ENCODE measurements at regions not wholly inside any gene's neighbourhood (a gene's known extent, or its start where the extent isn't known, plus 50 kb on each side); places are given as distances from the start of the nearest gene placed in this dataset.

GRCh38 chr18:39031647-39032046 lies 1466.0 kb upstream of the CELF4 start:
- Histone ChIP-seq H3K27me3 (ENCODE audit: insufficient read depth, low read length) (no peaks in the 10 kb centered on the region), H4K20me1 (ENCODE audit: insufficient read depth, low read length) (no peaks in the 10 kb centered on the region), H3K4me3 (ENCODE audit: insufficient read depth, low read depth, low read length) (no peak overlapping the region), H2AFZ (ENCODE audit: low read depth, low read length) (no peak overlapping the region), H3K9me3 (ENCODE audit: insufficient read depth, low read depth, low read length) (no peaks in the 10 kb centered on the region), H3K27ac (ENCODE audit: low read depth, low read length) (no peak overlapping the region), H3K4me1 (ENCODE audit: insufficient read depth, low read length) (no peaks in the 10 kb centered on the region), H3K4me2 (ENCODE audit: low read length) (no peak overlapping the region), H3K9ac (ENCODE audit: low read length) (no peak overlapping the region), H3K79me2 (ENCODE audit: insufficient read depth, low read length) (no peaks in the 10 kb centered on the region), H3K36me3 (ENCODE audit: insufficient read depth, low read length) (no peaks in the 10 kb centered on the region)
- H3K36me3 Mint-ChIP-seq (ENCODE audit: low read depth, unreplicated experiment), result no peaks in the 10 kb centered on the region
- no peak overlapping the region for H3K4me3 Mint-ChIP-seq (ENCODE audit: unreplicated experiment)
- no peaks in the 10 kb centered on the region for H3K4me1 Mint-ChIP-seq (ENCODE audit: low read depth, unreplicated experiment)
- DNase-seq (ENCODE audit: low read depth) (no peak), FAIRE-seq (no peak)
- no peak for TF ChIP-seq EZH2 (IDR thresholded peaks at IDR 0.05; ENCODE audit: insufficient read depth, low read length)
- TF ChIP-seq, protein P1, sequence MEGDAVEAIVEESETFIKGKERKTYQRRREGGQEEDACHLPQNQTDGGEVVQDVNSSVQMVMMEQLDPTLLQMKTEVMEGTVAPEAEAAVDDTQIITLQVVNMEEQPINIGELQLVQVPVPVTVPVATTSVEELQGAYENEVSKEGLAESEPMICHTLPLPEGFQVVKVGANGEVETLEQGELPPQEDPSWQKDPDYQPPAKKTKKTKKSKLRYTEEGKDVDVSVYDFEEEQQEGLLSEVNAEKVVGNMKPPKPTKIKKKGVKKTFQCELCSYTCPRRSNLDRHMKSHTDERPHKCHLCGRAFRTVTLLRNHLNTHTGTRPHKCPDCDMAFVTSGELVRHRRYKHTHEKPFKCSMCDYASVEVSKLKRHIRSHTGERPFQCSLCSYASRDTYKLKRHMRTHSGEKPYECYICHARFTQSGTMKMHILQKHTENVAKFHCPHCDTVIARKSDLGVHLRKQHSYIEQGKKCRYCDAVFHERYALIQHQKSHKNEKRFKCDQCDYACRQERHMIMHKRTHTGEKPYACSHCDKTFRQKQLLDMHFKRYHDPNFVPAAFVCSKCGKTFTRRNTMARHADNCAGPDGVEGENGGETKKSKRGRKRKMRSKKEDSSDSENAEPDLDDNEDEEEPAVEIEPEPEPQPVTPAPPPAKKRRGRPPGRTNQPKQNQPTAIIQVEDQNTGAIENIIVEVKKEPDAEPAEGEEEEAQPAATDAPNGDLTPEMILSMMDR (IDR thresholded peaks at IDR 0.05; ENCODE audit: insufficient read depth, low read depth, low read length), result no peak
- H3K27ac Mint-ChIP-seq (ENCODE audit: unreplicated experiment), result no peak overlapping the region
- H3K9me3 Mint-ChIP-seq (ENCODE audit: unreplicated experiment), result no peaks in the 10 kb centered on the region
- H3K27me3 Mint-ChIP-seq (ENCODE audit: low read depth, unreplicated experiment), result no peaks in the 10 kb centered on the region

DNA sequence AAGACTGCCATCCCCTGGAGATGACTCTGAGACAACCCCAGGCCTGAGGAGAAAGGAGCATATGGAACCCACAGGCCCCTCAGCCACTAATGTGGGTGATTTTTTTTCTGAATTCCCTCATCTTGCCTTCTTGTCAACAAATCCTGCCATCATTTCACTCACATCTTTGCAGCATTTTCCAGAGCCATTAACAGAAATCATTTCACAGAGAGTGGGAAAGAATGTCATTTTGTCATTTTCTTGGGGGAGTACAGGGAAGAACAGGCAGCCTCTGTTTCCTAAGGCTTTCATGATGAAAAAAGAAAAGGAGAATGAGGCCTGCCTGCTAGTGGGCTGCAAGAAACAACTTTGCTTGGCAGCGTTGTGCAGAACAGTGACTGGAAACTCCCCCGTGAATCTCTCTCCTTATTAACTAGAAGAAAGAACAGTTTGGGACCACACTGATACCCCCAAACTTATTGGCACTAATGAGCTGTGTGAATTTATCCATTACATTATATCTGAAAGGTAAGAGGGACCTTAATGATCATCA lies 1464.6 kb upstream of the CELF4 start:
- FAIRE-seq (no peak), DNase-seq (ENCODE audit: low read depth) (no peak)
- Mint-ChIP-seq H3K36me3 (ENCODE audit: low read depth, unreplicated experiment) (no peaks in the 10 kb centered on the region), H3K27me3 (ENCODE audit: low read depth, unreplicated experiment) (no peaks in the 10 kb centered on the region), H3K4me3 (ENCODE audit: unreplicated experiment) (no peak overlapping the region), H3K4me1 (ENCODE audit: low read depth, unreplicated experiment) (no peaks in the 10 kb centered on the region), H3K27ac (ENCODE audit: unreplicated experiment) (no peak overlapping the region), H3K9me3 (ENCODE audit: unreplicated experiment) (no peaks in the 10 kb centered on the region)
- no peak overlapping the region for H3K4me3 ChIP-seq (ENCODE audit: insufficient read depth, low read depth, low read length)
- H3K27ac ChIP-seq (ENCODE audit: low read depth, low read length), result no peak overlapping the region
- H3K4me2 ChIP-seq (ENCODE audit: low read length), result no peak overlapping the region
- no peaks in the 10 kb centered on the region for H3K79me2 ChIP-seq (ENCODE audit: insufficient read depth, low read length)
- H2AFZ ChIP-seq (ENCODE audit: low read depth, low read length), result no peak overlapping the region
- no peaks in the 10 kb centered on the region for H4K20me1 ChIP-seq (ENCODE audit: insufficient read depth, low read length)
- H3K4me1 ChIP-seq (ENCODE audit: insufficient read depth, low read length), result no peaks in the 10 kb centered on the region
- H3K36me3 ChIP-seq (ENCODE audit: insufficient read depth, low read length), result no peaks in the 10 kb centered on the region
- TF ChIP-seq EZH2 (IDR thresholded peaks at IDR 0.05; ENCODE audit: insufficient read depth, low read length), result no peak
- TF ChIP-seq, protein P1 (IDR thresholded peaks at IDR 0.05; ENCODE audit: insufficient read depth, low read depth, low read length), result no peak
- H3K9me3 ChIP-seq (ENCODE audit: insufficient read depth, low read depth, low read length), result no peaks in the 10 kb centered on the region
- H3K9ac ChIP-seq (ENCODE audit: low read length), result no peak overlapping the region
- H3K27me3 ChIP-seq (ENCODE audit: insufficient read depth, low read length), result no peaks in the 10 kb centered on the region

DNA sequence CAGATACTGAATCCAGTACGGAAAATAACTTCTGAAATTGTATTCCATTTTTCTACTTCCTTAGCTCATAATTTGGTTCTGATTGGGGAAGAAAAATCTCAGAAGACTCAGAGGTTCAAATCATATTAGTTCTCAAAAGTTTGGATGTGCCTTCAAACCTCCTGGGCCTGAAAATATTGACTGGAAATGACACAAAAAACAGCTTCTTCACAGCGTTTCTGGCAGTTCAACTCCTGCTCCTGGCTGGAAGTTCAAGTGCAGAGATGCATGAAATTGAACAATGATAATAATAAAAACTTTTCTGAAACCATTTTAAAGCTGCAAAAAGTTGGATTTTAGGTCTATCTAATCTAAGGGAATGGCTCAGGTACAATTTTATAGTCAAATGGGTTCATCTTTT lies 1459.9 kb upstream of the CELF4 start:
- H3K4me1 Mint-ChIP-seq (ENCODE audit: low read depth, unreplicated experiment), result no peaks in the 10 kb centered on the region
- DNase-seq (ENCODE audit: low read depth) (no peak), FAIRE-seq (no peak)
- Histone ChIP-seq H3K79me2 (ENCODE audit: insufficient read depth, low read length) (no peaks in the 10 kb centered on the region), H3K4me1 (ENCODE audit: insufficient read depth, low read length) (no peaks in the 10 kb centered on the region), H2AFZ (ENCODE audit: low read depth, low read length) (no peak overlapping the region), H3K36me3 (ENCODE audit: insufficient read depth, low read length) (no peaks in the 10 kb centered on the region), H4K20me1 (ENCODE audit: insufficient read depth, low read length) (no peaks in the 10 kb centered on the region), H3K27ac (ENCODE audit: low read depth, low read length) (no peak overlapping the region), H3K4me3 (ENCODE audit: insufficient read depth, low read depth, low read length) (no peak overlapping the region), H3K9ac (ENCODE audit: low read length) (no peak overlapping the region), H3K4me2 (ENCODE audit: low read length) (no peak overlapping the region), H3K27me3 (ENCODE audit: insufficient read depth, low read length) (no peaks in the 10 kb centered on the region), H3K9me3 (ENCODE audit: insufficient read depth, low read depth, low read length) (no peaks in the 10 kb centered on the region)
- H3K9me3 Mint-ChIP-seq (ENCODE audit: unreplicated experiment), result no peaks in the 10 kb centered on the region
- H3K36me3 Mint-ChIP-seq (ENCODE audit: low read depth, unreplicated experiment), result no peaks in the 10 kb centered on the region
- no peak overlapping the region for H3K27ac Mint-ChIP-seq (ENCODE audit: unreplicated experiment)
- H3K4me3 Mint-ChIP-seq (ENCODE audit: unreplicated experiment), result no peak overlapping the region
- no peak for TF ChIP-seq EZH2 (IDR thresholded peaks at IDR 0.05; ENCODE audit: insufficient read depth, low read length)
- TF ChIP-seq, protein P1 (IDR thresholded peaks at IDR 0.05; ENCODE audit: insufficient read depth, low read depth, low read length), result no peak
- H3K27me3 Mint-ChIP-seq (ENCODE audit: low read depth, unreplicated experiment), result no peaks in the 10 kb centered on the region
